D721Med (cell line): ENCODE measurements at regions not wholly inside any gene's neighbourhood (a gene's known extent, or its start where the extent isn't known, plus 50 kb on each side); places are given as distances from the start of the nearest gene placed in this dataset.

Experiments used
- DNase-seq: peaks from one replicate; pipeline ENCODE4 v3.0.0; 2011; ENCODE audit warnings: low spot score; ENCODE audit not compliant: insufficient read length
- FAIRE-seq: peaks from 2 replicates; lab custom pipeline; 2011; peaks lifted over from hg19 to GRCh38; lab: Jason Lieb, UNC
- TF ChIP-seq, protein P1 (sequence below): IDR thresholded peaks from 2 replicates; pipeline ENCODE4 v1.5.1; 2012; ENCODE audit warnings: mild to moderate bottlenecking, control low read depth; ENCODE audit not compliant: insufficient read depth; ENCODE audit errors: missing control alignments

DNA sequence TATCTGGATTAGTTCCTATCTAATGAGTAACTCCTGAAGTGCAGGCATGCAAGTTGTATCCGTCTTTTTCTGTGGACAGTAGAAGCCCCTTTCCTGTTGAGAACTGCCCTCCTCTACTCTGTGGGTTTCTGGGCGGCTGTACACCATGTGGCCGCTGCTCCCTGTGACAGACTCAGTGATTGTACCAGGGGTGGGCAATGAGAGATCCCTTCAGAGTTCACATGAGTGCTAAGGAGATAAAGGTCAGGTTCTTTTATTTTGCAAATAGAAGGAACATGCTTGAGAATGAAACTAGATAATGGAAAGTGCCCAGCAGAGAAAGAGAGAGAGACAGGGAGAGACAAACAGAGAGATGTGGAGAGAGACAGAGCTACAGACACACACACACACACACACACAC is 76.4 kb upstream of the TAPT1 start:
- no peak for FAIRE-seq
- TF ChIP-seq, protein P1, sequence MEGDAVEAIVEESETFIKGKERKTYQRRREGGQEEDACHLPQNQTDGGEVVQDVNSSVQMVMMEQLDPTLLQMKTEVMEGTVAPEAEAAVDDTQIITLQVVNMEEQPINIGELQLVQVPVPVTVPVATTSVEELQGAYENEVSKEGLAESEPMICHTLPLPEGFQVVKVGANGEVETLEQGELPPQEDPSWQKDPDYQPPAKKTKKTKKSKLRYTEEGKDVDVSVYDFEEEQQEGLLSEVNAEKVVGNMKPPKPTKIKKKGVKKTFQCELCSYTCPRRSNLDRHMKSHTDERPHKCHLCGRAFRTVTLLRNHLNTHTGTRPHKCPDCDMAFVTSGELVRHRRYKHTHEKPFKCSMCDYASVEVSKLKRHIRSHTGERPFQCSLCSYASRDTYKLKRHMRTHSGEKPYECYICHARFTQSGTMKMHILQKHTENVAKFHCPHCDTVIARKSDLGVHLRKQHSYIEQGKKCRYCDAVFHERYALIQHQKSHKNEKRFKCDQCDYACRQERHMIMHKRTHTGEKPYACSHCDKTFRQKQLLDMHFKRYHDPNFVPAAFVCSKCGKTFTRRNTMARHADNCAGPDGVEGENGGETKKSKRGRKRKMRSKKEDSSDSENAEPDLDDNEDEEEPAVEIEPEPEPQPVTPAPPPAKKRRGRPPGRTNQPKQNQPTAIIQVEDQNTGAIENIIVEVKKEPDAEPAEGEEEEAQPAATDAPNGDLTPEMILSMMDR, result no peak

DNA sequence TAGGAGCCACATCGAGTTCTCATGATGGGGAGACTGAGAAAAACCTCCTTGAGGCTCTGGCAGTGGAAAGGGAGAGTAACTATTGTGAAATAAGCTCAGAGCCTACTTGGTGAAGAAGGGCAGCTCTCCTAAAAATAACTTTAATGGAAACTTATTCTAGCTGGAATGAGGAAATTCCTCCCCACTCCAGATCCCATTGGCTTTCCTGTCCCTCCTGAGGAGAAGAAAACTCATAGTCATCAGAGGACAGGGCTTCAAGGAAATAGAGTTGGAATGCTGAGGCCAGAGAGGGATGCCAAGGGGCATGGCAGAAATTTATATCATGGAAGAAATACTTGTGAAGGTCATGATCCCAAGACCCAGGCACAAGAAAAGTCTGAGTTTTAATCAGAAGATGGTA is 70.7 kb upstream of the TAPT1 start:
- TF ChIP-seq, protein P1, result no peak
- FAIRE-seq (no peak), DNase-seq (no peak)

More for the DNA sequence above, 76.4 kb upstream of the TAPT1 start:
- DNase-seq, result no peak

DNA sequence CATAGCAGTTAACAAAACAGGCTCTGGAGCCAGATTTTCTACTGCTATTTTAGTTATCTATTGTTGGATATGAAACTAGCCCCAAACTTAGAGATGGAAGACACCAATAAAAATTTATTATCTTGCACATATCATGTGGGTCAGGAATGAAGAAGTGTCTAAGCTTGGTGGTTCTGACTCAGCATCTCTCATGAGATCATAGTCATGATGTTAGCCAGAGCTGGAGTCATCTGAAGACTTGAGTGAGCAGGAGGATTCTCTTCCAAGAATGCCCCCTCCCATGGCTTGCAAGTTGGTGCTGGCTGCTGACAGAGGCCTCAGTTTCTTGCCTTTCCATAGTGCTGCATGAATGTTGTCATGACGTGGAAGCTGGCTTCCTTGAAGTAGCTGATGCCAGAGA is 68.2 kb upstream of the TAPT1 start:
- no peak for FAIRE-seq
- no peak for DNase-seq
- TF ChIP-seq, protein P1, result no peak

DNA sequence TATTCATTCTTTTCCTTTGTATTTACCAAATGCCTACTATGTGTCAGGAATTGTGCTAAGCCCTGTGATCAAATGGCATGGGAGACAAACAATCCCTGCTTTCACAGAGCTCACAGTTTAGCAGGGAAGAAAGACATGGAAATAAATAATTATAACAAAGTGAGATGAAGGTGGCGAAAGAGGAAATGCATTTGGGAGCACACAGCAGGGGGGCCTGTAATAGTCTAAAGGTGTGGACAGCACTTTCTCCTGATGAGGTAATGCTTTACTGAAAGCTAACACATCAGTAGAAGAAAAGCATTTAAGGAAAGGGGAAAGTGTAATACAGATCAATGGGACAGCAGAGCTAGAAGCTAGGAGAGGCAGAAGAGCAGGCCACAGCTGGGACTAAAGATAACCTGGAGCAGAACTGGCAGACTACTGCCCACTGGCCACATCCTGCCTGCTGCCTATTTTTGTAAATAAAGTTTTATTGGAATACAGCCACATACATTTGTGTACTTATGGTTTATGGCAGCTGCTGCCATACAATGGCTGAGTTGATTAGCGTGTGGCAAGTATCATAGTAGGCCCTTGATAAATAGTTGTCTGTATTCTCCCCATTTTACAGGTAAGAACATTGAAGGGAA is 67.1 kb upstream of the TAPT1 start:
- TF ChIP-seq, protein P1, result no peak
- DNase-seq (no peak), FAIRE-seq (no peak)

DNA sequence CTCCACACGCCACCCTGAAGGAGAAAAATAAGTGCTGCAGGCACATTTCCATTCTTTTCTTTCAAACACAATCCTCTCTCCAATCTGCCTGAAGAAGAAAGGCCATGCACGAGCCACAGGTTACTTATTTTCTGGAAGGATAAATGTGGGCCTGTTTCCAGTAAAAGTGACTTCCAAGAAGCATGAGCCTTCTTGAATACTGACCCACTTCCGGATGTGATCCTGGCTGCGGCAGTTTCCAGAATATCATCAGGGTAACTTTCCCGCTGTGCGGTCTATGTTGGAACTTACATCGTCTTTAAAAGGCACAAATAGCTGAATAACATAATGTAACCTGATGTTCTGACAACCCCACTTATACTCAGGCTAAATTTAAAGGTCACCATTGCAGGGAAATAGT is 66.3 kb upstream of the TAPT1 start:
- no peak for FAIRE-seq
- TF ChIP-seq, protein P1, result no peak
- no peak for DNase-seq

DNA sequence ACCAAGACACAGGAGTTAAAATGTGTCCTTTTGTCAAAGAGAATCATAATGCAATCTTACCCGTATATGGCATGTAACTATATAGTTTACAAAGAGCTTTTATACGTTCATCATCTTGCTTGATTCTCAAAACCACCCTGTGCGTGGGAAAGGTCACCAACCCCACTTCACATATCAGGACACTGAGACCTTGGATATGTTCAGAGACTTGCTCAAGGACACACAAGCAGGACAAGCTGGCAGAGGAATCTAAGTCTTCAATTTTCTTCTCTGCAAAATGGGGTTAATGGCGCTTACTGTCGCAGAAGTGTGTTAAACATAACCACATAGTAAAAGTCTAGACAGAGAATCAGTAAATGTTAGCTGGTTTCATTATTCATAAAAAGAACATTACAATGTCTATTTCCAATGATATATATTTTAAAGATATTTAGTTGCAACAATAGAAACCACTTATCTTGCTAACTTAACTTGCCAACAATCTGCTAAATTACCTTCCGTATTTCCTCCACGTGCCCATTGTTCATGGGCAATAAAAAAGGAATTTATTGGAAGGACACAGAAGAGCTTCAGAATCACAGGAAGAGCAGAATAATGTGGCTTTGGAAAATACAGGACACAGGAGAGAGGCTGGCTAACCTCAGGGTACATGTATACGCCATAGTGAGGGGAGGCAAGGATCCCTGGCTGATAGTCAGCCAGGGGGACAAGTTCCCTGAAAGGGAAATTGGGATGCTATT is 64.6 kb upstream of the TAPT1 start:
- DNase-seq (no peak), FAIRE-seq (no peak)
- TF ChIP-seq, protein P1, result no peak
